Erythroblast (primary cell): ENCODE measurements at regions not wholly inside any gene's neighbourhood (a gene's known extent, or its start where the extent isn't known, plus 50 kb on each side); places are given as distances from the start of the nearest gene placed in this dataset.

ENCODE experiments used
- GATA1 ChIP-seq: IDR thresholded peaks from 2 replicates; pipeline ENCODE4 v1.6.1; 2011; ENCODE audit warnings: low read depth, mild to moderate bottlenecking, control low read depth, low read length, moderate library complexity
- POLR2A ChIP-seq: IDR thresholded peaks from 2 replicates; pipeline ENCODE4 v1.6.1; 2011; ENCODE audit warnings: mild to moderate bottlenecking, low read length

DNA sequence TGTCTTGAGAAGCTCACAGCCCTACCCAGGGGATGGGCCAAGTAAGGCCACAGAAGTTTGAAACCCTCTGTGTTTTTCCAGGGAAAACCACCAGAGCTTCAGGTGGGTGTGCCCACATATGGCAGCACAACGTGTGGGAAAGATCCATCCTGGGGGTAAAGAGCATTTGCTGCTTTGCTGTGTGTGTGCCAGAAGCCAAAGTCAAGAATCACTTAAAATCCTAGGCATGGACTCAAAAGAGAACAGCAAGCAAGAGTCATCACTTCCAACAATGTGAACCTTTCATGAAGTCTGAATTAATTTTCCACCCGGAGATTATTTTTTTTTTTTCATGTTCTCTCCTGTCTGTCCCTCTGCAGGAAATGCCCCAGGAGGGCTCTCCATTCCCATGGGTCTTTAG, 308.2 kb upstream of the SGK1 start:
- TF ChIP-seq POLR2A = no peak
- no peak for TF ChIP-seq GATA1
